Stimulated activated CD4-positive, alpha-beta T cell treated with anti-CD3 and anti-CD28 coated beads, TNF-alpha, amount 100 ng/mL, for 4 hours (primary cell): ENCODE measurements at regions not wholly inside any gene's neighbourhood (a gene's known extent, or its start where the extent isn't known, plus 50 kb on each side); places are given as distances from the start of the nearest gene placed in this dataset.

Experiments used
- DNase-seq, 3 experiments: peaks; one replicate each; pipeline ENCODE4 v3.0.0-alpha.2; 2020; ENCODE audit warnings: low read depth in 3 of 3

DNA sequence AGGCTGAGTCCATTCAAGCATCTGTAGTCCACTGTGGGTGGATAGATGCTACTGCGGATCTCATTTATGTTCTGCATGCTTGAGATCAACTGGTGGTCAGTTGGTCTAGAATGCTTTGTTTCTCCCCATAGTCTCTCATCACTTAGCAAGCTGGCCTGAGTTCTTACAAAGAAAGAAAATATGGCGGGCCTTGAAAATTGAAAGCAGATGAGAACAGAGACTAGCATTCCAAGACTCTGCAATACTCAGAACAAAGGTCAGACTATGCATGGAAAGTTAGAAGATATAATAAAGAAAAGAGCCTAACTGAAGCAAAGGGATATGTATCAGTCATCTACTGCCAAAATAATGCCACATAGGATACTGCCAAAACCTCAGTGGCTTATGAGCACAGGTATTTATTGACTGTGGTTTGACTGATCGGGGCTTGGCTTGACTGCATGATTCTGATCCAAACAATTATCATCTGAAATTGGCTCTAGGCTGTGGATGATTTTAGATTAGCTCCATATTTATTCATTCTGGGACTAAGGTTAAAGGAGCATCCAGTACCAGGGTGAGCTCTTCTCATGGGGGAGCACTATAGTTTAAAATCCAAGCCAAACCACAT, 258.9 kb downstream of the TAF11L14 start:
- no peak for DNase-seq

DNA sequence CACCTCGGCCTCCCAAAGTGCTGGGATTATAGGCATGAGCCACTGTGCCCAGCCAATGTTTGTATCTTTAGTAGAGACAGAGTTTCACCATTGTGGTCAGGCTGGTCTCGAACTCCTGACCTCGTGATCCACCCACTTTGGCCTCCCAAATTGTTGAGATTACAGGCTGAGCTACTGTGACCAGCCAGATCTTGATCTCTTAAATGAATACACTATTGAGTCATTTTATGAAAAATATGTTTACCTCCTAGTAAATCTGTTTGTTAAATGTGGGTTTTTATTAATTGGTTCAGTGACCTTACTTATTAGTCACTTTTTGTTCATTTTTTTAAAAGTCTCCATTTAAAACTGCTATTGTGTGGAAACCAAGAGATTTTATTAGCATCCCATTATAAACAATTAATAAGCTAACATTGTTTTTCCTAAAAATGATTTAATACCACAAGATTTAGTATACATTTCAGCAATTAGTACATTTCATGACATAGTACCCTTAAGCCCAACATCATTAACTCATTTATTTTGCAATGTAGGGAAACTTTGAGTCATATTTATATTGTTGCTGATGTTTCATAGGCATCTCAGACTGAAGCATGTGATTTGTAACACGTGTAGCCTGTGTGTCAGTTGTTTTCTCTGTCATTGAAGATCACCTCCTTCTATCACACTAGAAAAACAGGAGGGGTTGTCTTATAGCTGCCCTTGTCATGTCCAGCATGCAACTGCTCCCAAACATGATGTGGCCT, 261.2 kb downstream of the TAF11L14 start:
- no peak for DNase-seq

DNA sequence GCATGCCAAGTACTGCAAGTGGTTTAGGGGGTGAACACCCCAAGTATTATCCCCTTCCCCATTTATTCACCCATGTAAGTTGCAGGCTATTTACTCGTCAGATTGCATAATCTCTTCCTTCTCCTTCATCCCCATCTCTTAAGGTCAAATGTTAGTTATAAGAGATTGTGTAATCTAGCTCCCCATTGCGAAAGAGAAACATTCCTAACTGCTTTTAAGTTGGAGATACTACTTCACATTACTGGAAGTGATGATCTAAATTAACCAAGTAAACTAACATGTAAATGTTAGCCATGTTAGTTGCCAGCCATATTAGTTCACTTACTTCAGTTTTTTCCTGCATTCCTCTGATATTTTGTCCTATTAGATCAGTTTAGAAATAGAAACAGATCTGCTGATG, 262.3 kb downstream of the TAF11L14 start:
- DNase-seq: no peak

DNA sequence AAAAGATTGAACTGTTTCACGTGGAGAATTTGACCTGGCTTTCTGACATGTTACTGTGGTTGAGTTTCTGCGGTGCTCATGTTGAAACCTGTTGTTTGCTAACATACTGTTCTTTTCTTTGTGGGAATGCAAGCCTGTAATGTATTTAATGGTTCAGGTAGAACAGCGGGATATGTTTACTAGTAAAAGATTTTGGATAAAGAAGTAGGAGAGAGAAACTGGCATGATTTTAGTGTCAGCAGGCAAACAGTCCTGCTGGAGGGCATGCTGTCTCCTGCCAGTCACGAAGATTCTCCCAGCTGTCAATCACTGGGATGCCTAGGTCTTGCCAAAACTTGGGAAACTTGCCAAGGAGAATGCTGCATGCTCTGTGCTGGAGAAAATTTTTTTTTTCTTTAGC, 263.5 kb downstream of the TAF11L14 start:
- DNase-seq: no peak

DNA sequence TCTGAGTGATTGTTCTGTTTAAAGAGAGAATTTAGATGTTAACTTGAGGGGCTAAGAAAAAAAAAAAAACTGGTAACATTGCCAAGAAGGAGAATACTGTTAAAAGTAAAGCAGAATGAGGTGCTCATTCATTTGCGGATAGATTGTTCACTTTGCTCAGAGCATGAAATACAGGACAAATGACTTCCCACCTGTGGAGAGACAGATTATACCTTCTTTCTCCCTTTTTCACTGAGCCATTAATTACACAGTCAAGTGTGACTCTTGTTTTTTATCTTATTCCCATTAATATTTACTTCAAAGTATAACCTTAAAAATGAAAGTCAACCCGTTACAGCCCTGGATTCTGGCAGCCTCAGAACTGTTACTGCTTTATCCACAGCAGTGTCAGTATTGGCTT, 264.5 kb downstream of the TAF11L14 start:
- DNase-seq: no peak

DNA sequence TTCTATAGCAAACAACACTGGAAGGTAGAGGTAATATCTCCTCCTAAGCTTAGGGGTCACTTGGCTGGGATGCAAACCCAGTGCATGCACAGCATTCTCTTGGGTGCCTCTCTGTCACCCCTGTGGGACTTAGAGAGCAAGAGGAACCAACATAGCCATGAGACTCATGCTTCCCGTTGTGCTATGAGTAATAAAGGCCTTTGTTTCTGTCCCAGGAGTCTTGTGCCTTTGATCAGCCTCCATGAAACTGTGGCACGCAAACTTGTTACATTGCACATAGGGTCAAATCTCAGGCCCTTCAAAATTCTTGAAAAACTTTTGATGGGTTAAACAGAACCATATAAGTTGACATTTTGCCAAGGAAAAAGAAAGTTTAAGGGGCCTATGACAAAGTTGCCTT, 272.8 kb downstream of the TAF11L14 start:
- DNase-seq: no peak

DNA sequence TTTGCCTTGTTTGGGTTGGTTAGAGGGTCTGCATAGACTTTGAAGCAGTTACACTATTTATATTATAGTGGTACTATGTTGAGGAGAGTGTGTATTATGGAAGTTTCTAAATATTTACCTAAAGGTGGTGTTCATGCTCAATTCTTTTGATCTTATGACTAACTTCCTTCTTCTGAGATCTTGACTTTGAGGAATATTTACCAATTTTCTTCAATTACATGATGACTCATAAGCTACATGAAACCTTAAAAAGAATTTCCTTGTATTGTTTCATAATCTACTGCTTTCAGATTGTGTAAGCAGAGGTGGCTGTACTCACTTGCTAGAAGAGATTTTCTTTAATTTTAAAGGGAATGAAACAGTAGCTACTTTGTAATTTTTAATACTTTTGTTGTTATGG, 276.1 kb downstream of the TAF11L14 start:
- no peak for DNase-seq

DNA sequence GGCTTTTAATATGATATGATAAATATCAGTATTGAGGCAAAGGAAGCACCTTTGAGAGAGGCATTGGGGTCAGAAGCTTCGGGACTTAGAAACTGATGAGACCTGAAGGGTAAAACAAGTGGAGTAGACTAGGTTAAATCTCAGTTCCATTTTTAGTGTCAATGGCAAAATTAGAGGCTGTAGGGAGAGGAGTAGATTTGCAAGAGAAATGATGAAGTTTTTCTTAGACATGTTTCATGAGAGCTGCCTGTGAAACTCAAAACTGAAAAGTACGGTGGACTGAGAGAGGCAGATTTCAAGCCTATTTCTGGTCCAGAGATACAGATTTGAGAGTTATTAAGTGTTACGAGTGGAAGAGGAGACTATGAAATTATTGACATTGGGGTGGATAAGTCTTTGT, 278.5 kb downstream of the TAF11L14 start:
- no peak for DNase-seq

DNA sequence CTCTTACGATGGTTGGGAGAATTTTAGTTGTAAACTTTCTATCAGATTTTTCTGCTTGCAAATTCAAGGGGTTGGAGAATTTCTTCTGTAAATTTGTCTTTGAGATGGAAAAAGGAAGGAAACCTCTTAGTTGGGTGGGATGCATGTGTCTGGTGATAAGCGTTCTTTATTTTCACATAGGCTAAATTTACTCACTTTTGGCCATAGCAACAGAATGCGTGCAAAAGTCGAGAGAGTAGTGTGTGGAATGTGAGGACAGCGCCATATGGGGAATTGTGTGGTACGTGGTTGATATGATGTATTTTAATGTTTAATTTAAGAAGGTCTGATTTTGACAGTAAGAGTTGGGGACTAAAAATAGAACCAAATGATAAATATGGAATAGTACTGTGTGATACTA, 282.2 kb downstream of the TAF11L14 start:
- no peak for DNase-seq

DNA sequence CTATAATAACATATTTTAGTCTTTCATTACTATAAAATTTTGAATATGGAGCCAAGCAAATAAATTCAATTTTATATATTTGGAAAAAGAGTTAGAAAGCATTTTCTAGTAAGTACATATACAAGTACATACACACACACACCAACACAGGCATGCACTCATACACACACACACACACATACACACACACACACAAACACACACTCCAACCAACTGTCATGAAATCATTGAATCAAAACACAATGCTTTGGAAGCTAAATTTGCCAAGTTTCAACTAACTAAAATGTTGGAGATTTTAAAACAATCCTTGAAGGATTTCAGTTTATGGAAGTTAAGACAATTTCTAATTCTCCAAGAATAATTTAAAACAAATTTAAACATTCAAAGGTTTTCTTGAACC, 283.2 kb downstream of the TAF11L14 start:
- no peak for DNase-seq

DNA sequence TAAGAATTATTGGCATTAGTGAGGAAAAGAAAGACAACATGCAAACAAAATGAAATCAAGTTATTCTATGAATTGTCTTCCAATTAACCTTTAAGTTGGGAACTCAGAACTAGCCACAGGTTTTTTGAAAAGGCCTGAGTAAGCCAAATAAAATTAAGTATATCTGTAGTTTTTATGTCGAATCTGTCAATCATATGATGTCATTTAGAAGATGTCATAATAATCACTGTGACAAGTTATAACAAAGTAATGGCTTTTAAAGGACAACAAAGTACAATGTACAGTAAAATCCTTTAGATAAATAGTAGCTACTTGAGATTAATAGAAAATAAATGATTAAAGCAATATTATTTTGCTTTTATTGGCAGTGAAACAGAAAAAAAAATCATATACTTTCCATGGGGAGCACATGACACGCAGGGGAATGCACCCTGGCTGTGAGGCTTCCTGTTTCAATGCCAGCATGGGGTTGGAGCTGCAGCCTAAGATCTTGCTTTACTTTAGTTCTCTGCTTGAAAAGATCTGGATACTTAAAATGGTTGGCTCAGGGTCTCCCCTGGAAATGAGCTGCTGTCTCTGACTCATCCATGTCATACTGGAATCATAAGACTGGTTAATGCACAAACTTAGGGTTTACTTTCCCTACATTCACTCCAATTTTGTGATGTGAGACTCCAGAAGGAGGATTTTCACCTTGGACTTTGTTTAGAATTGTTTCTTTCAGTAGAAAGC, 284.3 kb downstream of the TAF11L14 start:
- DNase-seq: no peak

DNA sequence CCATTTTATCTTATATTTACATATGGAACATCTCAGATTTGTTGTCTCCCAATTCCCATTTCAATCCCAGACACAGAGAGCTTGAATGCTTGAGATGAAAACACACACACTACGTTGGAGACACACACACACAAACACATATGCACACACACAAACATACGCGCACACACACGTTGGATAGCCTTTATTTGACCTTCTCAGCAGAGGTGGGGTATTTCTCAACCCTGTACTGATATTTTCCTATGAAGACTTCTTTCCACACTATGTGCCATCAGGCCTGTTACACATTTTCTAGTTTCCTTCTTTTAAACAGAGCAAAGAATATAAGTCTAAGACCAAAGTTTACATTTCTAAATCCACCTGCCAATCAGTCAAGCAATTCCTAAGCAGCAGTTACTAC, 291.0 kb downstream of the TAF11L14 start:
- DNase-seq: no peak

DNA sequence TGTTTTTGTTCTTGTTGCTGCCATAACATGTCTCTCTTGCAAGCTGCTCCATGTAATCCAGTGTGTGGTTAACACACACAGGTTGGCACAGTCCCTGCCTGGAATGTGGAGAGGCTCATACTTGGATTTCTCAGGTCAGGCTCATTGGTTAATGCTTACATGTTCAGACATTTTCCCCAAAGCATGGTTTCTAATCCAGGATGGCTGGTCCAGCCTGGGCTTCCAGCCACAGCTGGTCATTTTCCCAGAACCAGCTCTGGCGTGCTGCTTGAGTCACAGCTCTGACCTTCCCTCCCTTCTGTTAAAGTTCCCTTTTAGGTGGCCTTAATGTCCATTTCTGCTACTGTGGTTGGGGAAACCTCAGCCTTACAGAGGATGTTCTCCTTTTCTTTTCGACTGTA, 294.3 kb downstream of the TAF11L14 start:
- DNase-seq: no peak

DNA sequence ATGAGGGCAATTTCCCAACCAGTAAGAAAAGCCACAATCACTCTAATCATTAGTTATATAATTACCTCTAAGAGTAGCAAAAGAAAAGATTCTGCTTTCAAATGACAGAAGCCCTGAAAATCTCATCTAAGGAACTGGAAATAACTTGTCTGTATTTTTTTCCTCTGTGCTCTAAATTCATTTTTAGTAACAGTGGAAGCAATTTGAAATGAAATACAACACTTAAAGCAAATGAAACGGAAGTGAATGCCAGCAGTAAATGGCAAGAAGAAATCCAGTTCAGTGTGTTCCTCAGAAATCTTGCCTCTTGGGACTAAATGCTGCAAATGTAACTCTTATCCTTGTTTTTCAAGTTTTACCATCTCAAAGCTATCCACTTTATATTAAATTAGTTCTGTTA, 294.9 kb downstream of the TAF11L14 start:
- no peak for DNase-seq

DNA sequence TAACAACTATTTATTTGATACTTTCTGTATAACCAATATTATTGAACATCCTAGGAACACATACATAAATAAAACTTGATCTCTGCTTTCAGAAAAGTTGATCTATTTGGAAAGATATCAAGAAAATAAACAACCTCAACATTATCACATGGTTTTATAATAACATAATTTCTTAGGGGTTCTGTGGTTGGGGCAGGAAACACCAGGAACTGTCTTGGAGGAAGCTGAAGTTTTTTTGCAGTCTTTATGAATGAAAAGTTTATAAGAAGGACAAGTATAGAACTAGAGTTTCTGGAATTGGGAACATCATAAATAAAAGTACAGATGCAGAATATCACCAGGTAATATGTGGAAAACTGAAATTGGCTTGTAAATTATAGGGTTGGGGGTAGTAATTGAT, 296.1 kb downstream of the TAF11L14 start:
- no peak for DNase-seq

DNA sequence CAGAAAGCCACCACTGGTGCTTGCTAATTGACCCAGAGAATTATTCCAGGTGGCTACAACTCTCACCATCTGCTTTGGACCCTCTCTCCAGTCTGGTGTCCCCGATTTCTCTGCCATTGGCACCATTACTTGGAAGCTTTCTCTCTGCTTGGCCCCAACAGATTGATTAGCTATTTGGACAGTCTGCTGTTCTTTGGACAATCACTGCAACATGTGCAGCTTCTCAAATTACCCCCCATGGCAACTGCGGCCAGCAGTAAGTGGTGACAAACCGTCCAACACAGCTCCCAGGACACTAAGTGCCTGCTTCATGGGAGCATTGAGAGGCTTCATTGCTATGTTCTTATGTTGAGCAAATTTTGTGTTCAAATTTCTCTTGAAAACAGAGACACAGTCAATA, 309.8 kb downstream of the TAF11L14 start:
- DNase-seq: no peak

DNA sequence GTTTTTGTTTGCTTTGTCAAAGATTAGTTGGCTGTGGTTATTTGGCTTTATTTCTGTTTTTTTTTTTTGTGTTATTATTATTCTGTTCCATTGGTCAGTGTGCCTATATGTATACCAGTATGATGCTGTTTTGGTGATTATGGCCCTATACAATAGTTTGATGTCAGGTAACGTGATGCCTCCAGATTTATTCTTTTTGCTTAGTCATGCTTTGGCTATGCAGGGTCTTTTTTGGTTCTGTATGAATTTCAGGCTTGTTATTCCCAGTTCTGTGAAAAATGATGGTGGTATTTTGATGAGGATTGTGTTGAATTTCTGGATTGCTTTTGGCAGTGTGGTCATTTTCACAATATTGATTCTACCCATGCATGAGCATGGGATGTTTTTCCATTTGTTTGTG, 312.8 kb downstream of the TAF11L14 start:
- no peak for DNase-seq

DNA sequence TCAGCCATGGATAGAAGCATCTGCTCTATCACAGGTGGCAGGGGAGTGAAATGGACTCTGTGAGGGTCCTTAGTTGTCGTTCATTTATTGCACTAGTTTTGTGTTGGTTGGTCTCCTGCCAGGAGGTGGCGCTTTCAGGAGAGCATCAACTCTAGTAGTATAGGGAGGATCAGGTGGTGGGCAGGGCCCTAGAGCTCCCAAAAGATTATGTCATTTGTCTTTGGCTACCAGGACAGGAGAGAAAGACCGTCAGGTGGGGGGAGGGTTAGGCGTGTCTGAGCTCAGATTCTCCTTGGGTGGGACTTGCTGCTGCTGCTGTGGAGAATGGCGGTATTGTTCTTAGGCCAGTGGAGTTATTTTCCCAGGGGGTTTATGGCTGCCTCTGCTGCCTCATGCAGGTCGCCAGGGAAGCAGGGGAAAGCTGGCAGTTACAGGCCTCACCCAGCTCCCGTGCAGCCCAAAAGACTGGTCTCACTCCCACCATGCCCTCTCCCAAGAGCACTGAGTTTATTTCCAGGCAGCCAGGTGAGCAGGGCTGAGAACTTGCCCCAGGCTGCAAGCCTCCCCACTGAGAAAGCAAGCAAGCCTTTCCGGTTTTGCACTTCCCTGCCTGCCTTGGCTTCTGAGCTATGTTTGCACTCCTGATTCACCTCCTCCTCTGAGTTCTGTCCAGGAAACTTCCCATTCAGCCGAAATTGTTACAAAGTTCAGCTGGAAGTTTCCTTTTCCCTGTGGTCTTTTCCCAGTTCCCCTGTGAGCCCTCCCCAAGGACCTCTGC, 317.3 kb downstream of the TAF11L14 start:
- DNase-seq: no peak

DNA sequence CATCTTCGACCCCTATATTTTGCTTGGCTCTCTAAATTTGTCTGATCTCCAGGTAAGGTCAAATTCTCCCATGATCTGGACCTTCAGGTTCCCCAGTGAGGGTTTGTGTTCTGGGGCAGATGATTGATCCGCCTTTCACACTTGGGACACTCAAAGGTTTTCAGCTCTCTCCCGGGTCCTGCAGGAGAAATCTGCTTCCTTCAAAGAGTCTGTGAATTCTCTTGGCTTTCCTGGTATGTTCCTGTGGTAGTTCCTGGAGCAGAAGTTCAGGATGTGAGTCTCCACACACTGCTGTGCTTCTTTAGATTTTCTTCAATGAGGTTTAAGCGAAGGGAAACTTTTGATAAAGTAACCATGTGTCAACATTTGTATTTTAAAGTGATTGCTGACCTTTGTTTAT, 318.0 kb downstream of the TAF11L14 start:
- DNase-seq: no peak

DNA sequence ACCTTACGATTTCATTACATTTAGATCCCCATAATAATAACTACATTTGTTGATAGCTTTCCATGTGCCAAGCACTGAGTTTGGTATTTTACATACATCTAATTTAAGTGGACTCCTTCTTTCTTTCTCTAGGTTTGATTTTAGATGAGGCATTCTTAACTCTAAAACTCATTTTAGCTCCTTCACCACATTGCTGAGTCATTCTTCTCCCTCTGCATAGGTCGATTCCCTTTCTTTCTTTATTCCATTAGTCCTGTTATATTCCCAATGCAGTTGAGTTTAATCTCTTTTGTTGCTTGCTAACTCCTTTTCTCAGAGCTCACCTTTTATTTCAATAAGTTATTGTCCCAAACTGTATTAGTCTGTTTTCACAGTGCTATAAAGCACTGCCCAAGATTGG, 329.8 kb downstream of the TAF11L14 start:
- DNase-seq: no peak

DNA sequence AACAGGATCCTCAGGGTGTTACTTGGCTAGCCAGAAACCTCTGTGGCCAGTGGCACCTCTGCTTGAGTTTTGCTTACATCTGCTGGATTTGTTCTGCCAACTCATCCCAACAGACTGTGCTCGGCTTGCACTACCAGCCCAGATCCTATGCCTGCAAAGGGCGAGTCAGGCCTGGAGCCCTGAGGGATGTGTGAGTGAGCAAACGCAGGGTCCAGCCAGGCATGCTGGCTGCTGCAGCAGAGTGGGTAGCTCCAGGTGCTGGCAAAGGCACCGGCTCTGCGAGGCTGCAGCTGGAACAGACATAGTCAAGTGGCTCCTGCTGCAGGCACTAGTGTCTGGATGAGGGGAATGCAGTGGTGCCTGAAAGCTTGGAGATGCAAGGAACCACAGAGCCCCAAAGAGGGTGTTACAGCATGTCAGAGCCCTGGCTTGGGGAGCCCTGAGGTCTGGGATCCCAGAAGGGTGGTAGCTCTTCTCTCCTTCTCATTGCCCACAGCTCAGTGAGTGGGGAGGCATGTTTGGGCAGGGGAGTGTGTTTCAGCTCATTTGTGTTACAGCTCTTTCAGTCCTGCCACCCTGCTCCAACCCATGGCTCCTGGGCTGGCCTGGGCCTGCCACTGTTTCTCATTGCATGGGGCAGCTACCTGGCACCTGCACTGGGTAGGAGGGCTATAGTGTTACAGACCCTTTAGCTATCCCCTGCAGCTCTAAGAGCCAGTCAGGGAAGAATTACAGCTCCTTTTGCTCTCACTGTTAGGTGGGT, 332.6 kb downstream of the TAF11L14 start:
- no peak for DNase-seq

DNA sequence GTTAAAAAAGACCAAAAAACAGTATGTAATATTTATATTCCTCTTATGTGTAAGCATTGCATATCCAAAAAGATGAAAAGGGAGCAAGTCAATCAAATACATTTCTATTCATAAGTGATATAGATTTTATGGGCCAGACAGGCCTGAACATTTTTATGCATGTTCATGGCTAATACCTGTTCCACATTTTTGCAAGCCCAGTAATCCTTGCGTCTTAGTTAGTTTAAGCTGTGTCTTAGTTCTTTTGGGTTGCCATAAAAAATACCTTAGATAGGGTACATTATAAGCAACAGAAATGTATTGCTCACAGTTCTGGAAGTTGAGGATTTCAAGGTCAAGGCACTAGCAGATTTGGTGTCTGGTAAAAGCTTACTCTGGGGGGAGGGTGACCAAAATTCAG, 342.1 kb downstream of the TAF11L14 start:
- no peak for DNase-seq
